A673 (cell line): ENCODE measurements at regions not wholly inside any gene's neighbourhood (a gene's known extent, or its start where the extent isn't known, plus 50 kb on each side); places are given as distances from the start of the nearest gene placed in this dataset.

Source experiments
- EZH2 ChIP-seq: fragments of 200-600 bp; sonication (generic); IDR thresholded peaks from 2 replicates; pipeline ENCODE4 v1.6.1; 2017; ENCODE audit warnings: borderline replicate concordance, low read depth, mild to moderate bottlenecking, mixed read lengths, antibody characterized with exemption, low read length; ENCODE audit not compliant: poor library complexity, severe bottlenecking
- TF ChIP-seq, protein P1 (sequence below): fragments of 300-800, 200-600 bp; sonication (generic); conservative IDR thresholded peaks from 2 replicates; pipeline ENCODE4 v1.5.1; 2017; ENCODE audit warnings: low read depth, mild to moderate bottlenecking, antibody characterized with exemption, low read length, moderate library complexity, mixed read lengths

DNA sequence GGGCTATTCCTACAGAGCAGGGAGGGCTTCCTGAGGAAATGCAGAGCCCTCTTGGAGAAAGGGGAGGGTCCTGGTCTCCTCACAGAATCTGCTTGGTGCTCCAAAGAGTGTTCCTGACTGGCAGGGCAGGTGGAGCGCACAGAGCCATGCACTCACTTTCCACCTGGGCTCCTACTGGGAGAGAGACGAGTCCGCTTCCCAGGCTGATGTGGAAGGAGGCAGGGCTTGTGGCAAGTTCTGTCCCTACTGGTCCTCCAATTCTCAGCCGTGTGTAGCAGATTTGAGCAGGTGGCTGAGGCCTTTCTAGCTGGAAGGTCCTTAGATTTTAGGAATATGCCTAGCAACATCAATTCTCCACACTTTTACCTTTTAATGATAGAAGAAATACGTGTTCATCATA, 111.5 kb upstream of the MKI67 start:
- TF ChIP-seq, protein P1, sequence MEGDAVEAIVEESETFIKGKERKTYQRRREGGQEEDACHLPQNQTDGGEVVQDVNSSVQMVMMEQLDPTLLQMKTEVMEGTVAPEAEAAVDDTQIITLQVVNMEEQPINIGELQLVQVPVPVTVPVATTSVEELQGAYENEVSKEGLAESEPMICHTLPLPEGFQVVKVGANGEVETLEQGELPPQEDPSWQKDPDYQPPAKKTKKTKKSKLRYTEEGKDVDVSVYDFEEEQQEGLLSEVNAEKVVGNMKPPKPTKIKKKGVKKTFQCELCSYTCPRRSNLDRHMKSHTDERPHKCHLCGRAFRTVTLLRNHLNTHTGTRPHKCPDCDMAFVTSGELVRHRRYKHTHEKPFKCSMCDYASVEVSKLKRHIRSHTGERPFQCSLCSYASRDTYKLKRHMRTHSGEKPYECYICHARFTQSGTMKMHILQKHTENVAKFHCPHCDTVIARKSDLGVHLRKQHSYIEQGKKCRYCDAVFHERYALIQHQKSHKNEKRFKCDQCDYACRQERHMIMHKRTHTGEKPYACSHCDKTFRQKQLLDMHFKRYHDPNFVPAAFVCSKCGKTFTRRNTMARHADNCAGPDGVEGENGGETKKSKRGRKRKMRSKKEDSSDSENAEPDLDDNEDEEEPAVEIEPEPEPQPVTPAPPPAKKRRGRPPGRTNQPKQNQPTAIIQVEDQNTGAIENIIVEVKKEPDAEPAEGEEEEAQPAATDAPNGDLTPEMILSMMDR, result no peak
- no peak for TF ChIP-seq EZH2
